HL-60/S4 treated with phorbol 12-myristate 13-acetate at 8.2 ng/mL for 4 days and 3 days (cell line): ENCODE measurements at regions not wholly inside any gene's neighbourhood (a gene's known extent, or its start where the extent isn't known, plus 50 kb on each side); places are given as distances from the start of the nearest gene placed in this dataset.
"Not testable (repeated sequence)": the region's sequence is repeated elsewhere in the genome, so short reads cannot be mapped to it uniquely, and the experiment has no call there.

Experiments used
- in situ Hi-C: fragments of 300-500 bp; cut with MboI; formaldehyde crosslinking; loops from 2 replicates; pipeline ENCODE4 v1.15.0; 2022; ENCODE audit warnings: low sequenced_read_pairs

GRCh38 chr1:95744731-95745130 is 510.7 kb downstream of the RWDD3 start:
- in situ Hi-C loops: no loop called here

- in situ Hi-C loops: no loop called here
Measured at GRCh38 chr1:95752515-95753381, 518.7 kb downstream of the RWDD3 start.

GRCh38 chr1:95753382-95754016 is 519.5 kb downstream of the RWDD3 start:
- in situ Hi-C loops: no loop called here

- in situ Hi-C loops: no loop called here
Measured at GRCh38 chr1:95754412-95754811, 520.4 kb downstream of the RWDD3 start.

GRCh38 chr1:95766036-95766435 is 532.0 kb downstream of the RWDD3 start:
- in situ Hi-C loops: no loop called here

GRCh38 chr1:95770581-95770980 is 536.6 kb downstream of the RWDD3 start:
- in situ Hi-C loops: no loop called here

GRCh38 chr1:95778217-95778616 is 544.2 kb downstream of the RWDD3 start:
- in situ Hi-C loops: no loop called here

- in situ Hi-C loops: no loop called here
Measured at GRCh38 chr1:95780836-95781235, 546.8 kb downstream of the RWDD3 start.

GRCh38 chr1:95790136-95790535 is 556.1 kb downstream of the RWDD3 start:
- in situ Hi-C loops: no loop called here

GRCh38 chr1:95793893-95794292 is 559.9 kb downstream of the RWDD3 start:
- in situ Hi-C loops: no loop called here

- in situ Hi-C loops: not testable (repeated sequence)
Measured at GRCh38 chr1:95797761-95798160, 563.8 kb downstream of the RWDD3 start.

- in situ Hi-C loops: no loop called here
Measured at GRCh38 chr1:95806171-95806570, 572.2 kb downstream of the RWDD3 start.

GRCh38 chr1:95809391-95809790 is 575.4 kb downstream of the RWDD3 start:
- in situ Hi-C loops: no loop called here

GRCh38 chr1:95815511-95815910 is 581.5 kb downstream of the RWDD3 start:
- in situ Hi-C loops: no loop called here

GRCh38 chr1:95829556-95829955 is 595.5 kb downstream of the RWDD3 start:
- in situ Hi-C loops: no loop called here

GRCh38 chr1:95832370-95832769 is 598.4 kb downstream of the RWDD3 start:
- in situ Hi-C loops: no loop called here

GRCh38 chr1:95849439-95849838 is 615.4 kb downstream of the RWDD3 start:
- in situ Hi-C loops: no loop called here

GRCh38 chr1:95850165-95850649 is 616.2 kb downstream of the RWDD3 start:
- in situ Hi-C loops: no loop called here

GRCh38 chr1:95850763-95851162 is 616.8 kb downstream of the RWDD3 start:
- in situ Hi-C loops: no loop called here

- in situ Hi-C loops: no loop called here
Measured at GRCh38 chr1:95852483-95853070, 618.6 kb downstream of the RWDD3 start.

- in situ Hi-C loops: no loop called here
Measured at GRCh38 chr1:95854457-95854856, 620.4 kb downstream of the RWDD3 start.

- in situ Hi-C loops: no loop called here
Measured at GRCh38 chr1:95863086-95863485, 629.1 kb downstream of the RWDD3 start.
